ENCODE measurements at regions not wholly inside any gene's neighbourhood (a gene's known extent, or its start where the extent isn't known, plus 50 kb on each side); places are given as distances from the start of the nearest gene placed in this dataset.
"Not testable (repeated sequence)": the region's sequence is repeated elsewhere in the genome, so short reads cannot be mapped to it uniquely, and the experiment has no call there.

- DNase-seq (ENCODE audit: low spot score) = no peak
Measured at GRCh38 chr7:156547884-156548561, 92.6 kb upstream of the RNF32 start.

GRCh38 chr7:156545979-156546378, 94.6 kb upstream of the RNF32 start:
- DNase-seq (ENCODE audit: low spot score) = no peak

- peak; percentile 15 for DNase-seq (ENCODE audit: low spot score)
Measured at GRCh38 chr7:156544919-156545715, 95.5 kb upstream of the RNF32 start.

- no peak for DNase-seq (ENCODE audit: low spot score)
Measured at GRCh38 chr7:156543699-156544598, 96.6 kb upstream of the RNF32 start.

- DNase-seq (ENCODE audit: low spot score) = no peak
Measured at GRCh38 chr7:156540619-156541165, 99.9 kb upstream of the RNF32 start.

- no peak for DNase-seq (ENCODE audit: low spot score)
Measured at GRCh38 chr7:156539999-156540398, 100.6 kb upstream of the RNF32 start.

GRCh38 chr7:156537006-156537405, 103.6 kb upstream of the RNF32 start:
- no peak for DNase-seq (ENCODE audit: low spot score)

- no peak for DNase-seq (ENCODE audit: low spot score)
Measured at GRCh38 chr7:156534925-156535324, 105.6 kb upstream of the RNF32 start.

- DNase-seq (ENCODE audit: low spot score) = no peak
Measured at GRCh38 chr7:156533964-156534363, 106.6 kb upstream of the RNF32 start.

GRCh38 chr7:156533420-156533819, 107.2 kb upstream of the RNF32 start:
- no peak for DNase-seq (ENCODE audit: low spot score)

- DNase-seq (ENCODE audit: low spot score) = no peak
Measured at GRCh38 chr7:156532016-156532602, 108.5 kb upstream of the RNF32 start.

- DNase-seq (ENCODE audit: low spot score) = no peak
Measured at GRCh38 chr7:156529956-156530355, 110.6 kb upstream of the RNF32 start.

- no peak for DNase-seq (ENCODE audit: low spot score)
Measured at GRCh38 chr7:156527458-156527890, 113.1 kb upstream of the RNF32 start.

GRCh38 chr7:156524818-156525597, 115.6 kb upstream of the RNF32 start:
- DNase-seq (ENCODE audit: low spot score) = no peak

- DNase-seq (ENCODE audit: low spot score) = no peak
Measured at GRCh38 chr7:156523447-156524048, 117.0 kb upstream of the RNF32 start.

GRCh38 chr7:156522801-156523200, 117.8 kb upstream of the RNF32 start:
- DNase-seq (ENCODE audit: low spot score) = no peak

GRCh38 chr7:156519070-156519469, 121.5 kb upstream of the RNF32 start:
- DNase-seq (ENCODE audit: low spot score) = no peak

- DNase-seq (ENCODE audit: low spot score) = no peak
Measured at GRCh38 chr7:156518466-156518865, 122.1 kb upstream of the RNF32 start.

GRCh38 chr7:156517858-156518257, 122.7 kb upstream of the RNF32 start:
- DNase-seq (ENCODE audit: low spot score) = not testable (repeated sequence)

- DNase-seq (ENCODE audit: low spot score) = no peak
Measured at GRCh38 chr7:156516791-156517378, 123.7 kb upstream of the RNF32 start.

Data from NAMALWA (cell line).